Hepatocyte (in vitro differentiated cells): ENCODE measurements at regions not wholly inside any gene's neighbourhood (a gene's known extent, or its start where the extent isn't known, plus 50 kb on each side); places are given as distances from the start of the nearest gene placed in this dataset.

Source experiments
- DNase-seq: peaks from one replicate; pipeline ENCODE4 v3.0.0-alpha.2; 2016; ENCODE audit warnings: low spot score
- H2AFZ ChIP-seq: fragments of 200-600 bp; sonication (generic); 2 replicates; pipeline ENCODE4 v1.6.0; 2016; ENCODE audit warnings: antibody characterized with exemption, mild to moderate bottlenecking
- H3K27ac ChIP-seq: fragments of 200-600 bp; sonication (generic); 2 replicates; pipeline ENCODE4 v1.5.1; 2016; ENCODE audit warnings: mild to moderate bottlenecking
- H3K27me3 ChIP-seq: fragments of 200-600 bp; sonication (generic); 2 replicates; pipeline ENCODE4 v1.6.1; 2016
- H3K36me3 ChIP-seq: fragments of 200-600 bp; sonication (generic); replicated peaks from 2 replicates; pipeline ENCODE4 v1.5.1; 2016; ENCODE audit warnings: low read depth; ENCODE audit not compliant: insufficient read depth
- H3K4me1 ChIP-seq: fragments of 200-600 bp; sonication (generic); 2 replicates; pipeline ENCODE4 v1.5.1; 2016; ENCODE audit warnings: mild to moderate bottlenecking, moderate library complexity; ENCODE audit not compliant: insufficient read depth
- H3K4me2 ChIP-seq: fragments of 200-600 bp; sonication (generic); 2 replicates; pipeline ENCODE4 v1.6.0; 2016
- H3K4me3 ChIP-seq: fragments of 200-600 bp; sonication (generic); 2 replicates; pipeline ENCODE4 v1.5.1; 2016; ENCODE audit warnings: mild to moderate bottlenecking
- H3K79me2 ChIP-seq: fragments of 200-600 bp; sonication (generic); 2 replicates; pipeline ENCODE4 v1.6.0; 2017; ENCODE audit warnings: mild to moderate bottlenecking
- H3K9me2 ChIP-seq: fragments of 200-600 bp; sonication (generic); replicated peaks from 2 replicates; pipeline ENCODE4 v1.6.0; 2017; ENCODE audit warnings: mild to moderate bottlenecking; ENCODE audit not compliant: insufficient read depth
- H3K9me3 ChIP-seq: fragments of 200-600 bp; sonication (generic); 2 replicates; pipeline ENCODE4 v1.5.1; 2016; ENCODE audit warnings: low read depth, mild to moderate bottlenecking
- H4K20me1 ChIP-seq: fragments of 200-600 bp; sonication (generic); 2 replicates; pipeline ENCODE4 v1.6.0; 2016; ENCODE audit warnings: mild to moderate bottlenecking; ENCODE audit not compliant: insufficient read depth, poor library complexity, severe bottlenecking
- EZH2 ChIP-seq: fragments of 200-600 bp; sonication (generic); IDR thresholded peaks from 2 replicates; pipeline ENCODE4 v1.6.1; 2016; ENCODE audit warnings: antibody characterized with exemption, mild to moderate bottlenecking, borderline replicate concordance
- EZH2phosphoT487 ChIP-seq: fragments of 200-600 bp; sonication (generic); IDR thresholded peaks from one replicate; pipeline ENCODE4 v1.6.1; 2018; ENCODE audit warnings: antibody characterized with exemption, mild to moderate bottlenecking, low read depth, moderate library complexity; ENCODE audit not compliant: unreplicated experiment, severe bottlenecking
- WGBS: methylation state at CpG from one replicate; pipeline ENCODE4 v1.1.6; 2016; ENCODE audit warnings: low lambda C conversion rate; ENCODE audit errors: missing lambda C conversion rate; 5-methylcytosine and 5-hydroxymethylcytosine counted together
- TF ChIP-seq, protein P1 (sequence below): fragments of 200-600 bp; sonication (generic); IDR thresholded peaks from 2 replicates; pipeline ENCODE4 v1.5.1; 2016; ENCODE audit warnings: antibody characterized with exemption, mild to moderate bottlenecking; ENCODE audit not compliant: poor library complexity

DNA sequence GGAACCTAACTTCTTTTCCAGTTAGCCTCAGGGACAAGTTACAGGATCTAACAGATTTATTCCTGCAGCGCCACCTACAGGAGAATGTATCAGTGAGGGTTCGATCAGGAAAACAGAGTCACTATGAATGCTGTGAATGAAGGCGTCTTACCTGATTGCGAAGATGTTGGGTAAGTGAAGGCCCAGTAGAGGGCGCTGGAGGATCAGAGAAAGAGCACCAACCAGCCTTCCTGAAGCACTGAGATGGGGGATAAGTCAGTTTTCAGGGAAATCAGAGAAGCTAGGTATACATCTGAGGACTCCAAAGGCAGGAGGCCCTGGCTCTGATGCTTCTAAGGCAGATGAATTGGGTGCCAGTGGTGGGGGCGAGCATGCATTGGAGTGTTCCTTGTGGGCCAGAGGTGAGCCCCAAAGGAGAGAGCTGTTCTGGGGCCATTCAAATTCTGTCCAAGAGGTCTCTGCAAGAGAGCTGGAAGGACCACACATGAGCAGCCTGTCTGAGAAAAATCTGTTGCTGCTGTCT lies 169.9 kb upstream of the AADAT start:
- Histone ChIP-seq H4K20me1 (no peaks in the 10 kb centered on the region), H3K4me1 (no peaks in the 10 kb centered on the region), H2AFZ (no peak overlapping the region), H3K4me3 (no peak overlapping the region), H3K36me3 (no peaks in the 10 kb centered on the region), H3K9me3 (no peaks in the 10 kb centered on the region), H3K79me2 (no peaks in the 10 kb centered on the region), H3K27ac (no peak overlapping the region), H3K27me3 (no peaks in the 10 kb centered on the region), H3K9me2 (no peaks in the 10 kb centered on the region), H3K4me2 (no peak overlapping the region)
- TF ChIP-seq, protein P1, sequence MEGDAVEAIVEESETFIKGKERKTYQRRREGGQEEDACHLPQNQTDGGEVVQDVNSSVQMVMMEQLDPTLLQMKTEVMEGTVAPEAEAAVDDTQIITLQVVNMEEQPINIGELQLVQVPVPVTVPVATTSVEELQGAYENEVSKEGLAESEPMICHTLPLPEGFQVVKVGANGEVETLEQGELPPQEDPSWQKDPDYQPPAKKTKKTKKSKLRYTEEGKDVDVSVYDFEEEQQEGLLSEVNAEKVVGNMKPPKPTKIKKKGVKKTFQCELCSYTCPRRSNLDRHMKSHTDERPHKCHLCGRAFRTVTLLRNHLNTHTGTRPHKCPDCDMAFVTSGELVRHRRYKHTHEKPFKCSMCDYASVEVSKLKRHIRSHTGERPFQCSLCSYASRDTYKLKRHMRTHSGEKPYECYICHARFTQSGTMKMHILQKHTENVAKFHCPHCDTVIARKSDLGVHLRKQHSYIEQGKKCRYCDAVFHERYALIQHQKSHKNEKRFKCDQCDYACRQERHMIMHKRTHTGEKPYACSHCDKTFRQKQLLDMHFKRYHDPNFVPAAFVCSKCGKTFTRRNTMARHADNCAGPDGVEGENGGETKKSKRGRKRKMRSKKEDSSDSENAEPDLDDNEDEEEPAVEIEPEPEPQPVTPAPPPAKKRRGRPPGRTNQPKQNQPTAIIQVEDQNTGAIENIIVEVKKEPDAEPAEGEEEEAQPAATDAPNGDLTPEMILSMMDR, result peak; percentile 99
- TF ChIP-seq EZH2phosphoT487 (no peak), EZH2 (no peak)
- peak; percentile 96 for DNase-seq
- 9% methylated on average over 6 of the region's 6 CpGs for WGBS

DNA sequence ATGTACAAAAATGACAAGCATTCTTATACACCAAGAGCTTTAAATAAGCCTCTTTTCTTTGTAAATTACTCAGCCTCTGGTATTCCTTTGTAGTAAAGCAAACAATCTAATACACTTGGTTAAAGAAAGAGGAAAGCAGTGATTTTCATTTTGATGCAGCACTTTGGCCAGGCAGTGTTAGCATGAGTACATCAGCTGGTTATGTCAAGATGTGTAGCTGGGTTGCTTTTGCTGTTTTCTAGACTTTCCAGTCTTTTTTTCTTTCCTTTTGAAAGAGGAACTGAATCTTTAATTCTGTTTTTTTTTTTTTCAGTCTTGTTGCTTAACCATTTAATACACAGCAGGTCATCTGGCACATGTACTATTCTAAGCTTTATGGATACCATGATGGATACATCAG lies 167.1 kb upstream of the AADAT start:
- Histone ChIP-seq H3K36me3 (no peaks in the 10 kb centered on the region), H3K4me1 (no peaks in the 10 kb centered on the region), H3K4me2 (no peak overlapping the region), H3K79me2 (no peaks in the 10 kb centered on the region), H2AFZ (no peak overlapping the region), H3K27me3 (no peaks in the 10 kb centered on the region), H3K27ac (no peak overlapping the region), H4K20me1 (no peaks in the 10 kb centered on the region), H3K9me2 (no peaks in the 10 kb centered on the region), H3K9me3 (no peaks in the 10 kb centered on the region), H3K4me3 (no peak overlapping the region)
- TF ChIP-seq, protein P1, result no peak
- no peak for TF ChIP-seq EZH2phosphoT487
- no peak for TF ChIP-seq EZH2
- DNase-seq, result no peak

DNA sequence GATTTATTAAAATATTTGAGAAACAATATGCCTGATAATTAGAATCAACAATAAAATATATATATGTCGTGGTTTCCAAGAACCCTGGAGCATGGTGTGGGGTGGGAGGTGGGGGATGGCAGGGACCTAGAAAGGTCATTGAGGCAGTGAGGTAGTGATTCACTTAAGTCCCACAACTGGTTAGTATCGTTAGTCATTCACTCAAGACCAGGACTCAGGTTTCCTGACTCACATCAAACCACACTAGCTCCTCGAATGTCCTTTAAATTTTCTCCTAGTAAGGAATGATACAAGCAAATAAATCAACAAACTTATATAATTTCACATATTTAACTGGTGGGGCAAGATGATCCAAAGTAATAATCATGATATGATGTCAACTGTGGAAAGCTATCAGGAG lies 158.8 kb upstream of the AADAT start:
- H2AFZ ChIP-seq, result no peak overlapping the region
- no peak overlapping the region for H3K27ac ChIP-seq
- no peaks in the 10 kb centered on the region for H3K27me3 ChIP-seq
- DNase-seq, result no peak
- H3K36me3 ChIP-seq, result no peaks in the 10 kb centered on the region
- H3K4me2 ChIP-seq, result no peak overlapping the region
- no peaks in the 10 kb centered on the region for H4K20me1 ChIP-seq
- no peaks in the 10 kb centered on the region for H3K79me2 ChIP-seq
- H3K9me3 ChIP-seq, result no peaks in the 10 kb centered on the region
- H3K4me1 ChIP-seq, result no peaks in the 10 kb centered on the region
- no peaks in the 10 kb centered on the region for H3K9me2 ChIP-seq
- no peak overlapping the region for H3K4me3 ChIP-seq
- WGBS, result 77% methylated on average over 3 of the region's 3 CpGs
- no peak for TF ChIP-seq EZH2
- no peak for TF ChIP-seq EZH2phosphoT487
- TF ChIP-seq, protein P1, result no peak

DNA sequence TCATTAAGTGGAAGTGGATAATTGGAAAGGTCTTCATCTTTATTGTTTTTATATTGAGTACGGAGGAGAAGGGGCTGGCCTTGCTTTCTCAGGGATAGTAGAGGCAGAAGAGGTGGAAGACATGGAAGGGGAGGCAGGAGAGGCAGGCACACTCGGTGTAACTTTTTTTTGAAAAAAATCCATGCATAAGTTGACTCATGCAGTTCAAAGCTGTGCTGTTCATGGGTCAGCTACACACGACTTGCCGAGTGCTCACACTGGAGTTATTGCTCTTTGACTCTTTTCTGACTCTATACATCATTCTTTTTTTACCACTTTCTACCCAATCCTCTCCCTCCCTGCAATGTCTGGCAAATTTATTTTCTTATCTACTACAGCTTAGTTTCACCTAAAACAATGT lies 158.3 kb upstream of the AADAT start:
- Histone ChIP-seq H3K27me3 (no peaks in the 10 kb centered on the region), H3K9me2 (no peaks in the 10 kb centered on the region), H2AFZ (no peak overlapping the region), H3K36me3 (no peaks in the 10 kb centered on the region), H3K4me1 (no peaks in the 10 kb centered on the region), H3K9me3 (no peaks in the 10 kb centered on the region), H3K79me2 (no peaks in the 10 kb centered on the region), H4K20me1 (no peaks in the 10 kb centered on the region), H3K4me3 (no peak overlapping the region), H3K4me2 (no peak overlapping the region), H3K27ac (no peak overlapping the region)
- 69% methylated on average over 4 of the region's 4 CpGs for WGBS
- TF ChIP-seq EZH2 (no peak), EZH2phosphoT487 (no peak)
- TF ChIP-seq, protein P1, result no peak
- peak; percentile 15 for DNase-seq
